Neural crest cell (in vitro differentiated cells): ENCODE measurements at regions not wholly inside any gene's neighbourhood (a gene's known extent, or its start where the extent isn't known, plus 50 kb on each side); places are given as distances from the start of the nearest gene placed in this dataset.
"Not testable (repeated sequence)": the region's sequence is repeated elsewhere in the genome, so short reads cannot be mapped to it uniquely, and the experiment has no call there.

ENCODE experiments used
- DNase-seq: peaks from one replicate; pipeline ENCODE4 v3.0.0; 2021; ENCODE audit warnings: low read depth, mixed read lengths, low spot score
- H3K27ac Mint-ChIP-seq: one replicate; pipeline ENCODE4 v1.8.0; 2021; ENCODE audit warnings: mild to moderate bottlenecking, mixed read lengths; ENCODE audit not compliant: unreplicated experiment
- H3K27me3 Mint-ChIP-seq: 2 replicates; pipeline ENCODE4 v1.8.0; 2021; ENCODE audit warnings: low read depth, mild to moderate bottlenecking, mixed read lengths
- H3K36me3 Mint-ChIP-seq: 2 replicates; pipeline ENCODE4 v1.8.0; 2021; ENCODE audit warnings: low read depth, mild to moderate bottlenecking, mixed read lengths
- H3K4me1 Mint-ChIP-seq: 2 replicates; pipeline ENCODE4 v1.8.0; 2021; ENCODE audit warnings: mixed read lengths
- H3K4me3 Mint-ChIP-seq: one replicate; pipeline ENCODE4 v1.8.0; 2021; ENCODE audit warnings: mild to moderate bottlenecking, mixed read lengths
- H3K9me3 Mint-ChIP-seq: 2 replicates; pipeline ENCODE4 v1.8.0; 2021; ENCODE audit warnings: mixed read lengths
- CTCF ChIP-seq: fragments of 200-600 bp; sonication (generic); conservative IDR thresholded peaks from 2 replicates; pipeline ENCODE4 v1.5.0; 2021; ENCODE audit warnings: antibody characterized with exemption, mild to moderate bottlenecking

DNA sequence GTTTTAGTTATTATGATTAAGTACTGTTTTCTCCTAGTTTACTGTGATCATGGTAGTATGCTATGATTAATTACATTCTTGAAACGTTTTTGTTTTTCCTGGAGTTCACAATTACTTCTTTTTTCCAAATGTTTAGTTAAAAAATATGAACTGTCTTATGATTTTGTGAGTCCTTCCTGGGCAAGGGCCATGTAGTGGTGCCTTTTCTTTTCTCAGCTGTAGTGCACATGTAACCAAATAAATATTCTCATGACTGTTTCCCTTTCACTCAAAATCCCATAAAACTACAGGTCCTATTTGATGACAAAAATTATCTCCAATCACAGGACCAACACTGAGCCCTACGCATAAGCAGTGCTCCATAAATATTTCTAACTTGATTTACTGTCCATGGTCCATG, 118.9 kb upstream of the EGR2 start:
- H3K9me3 Mint-ChIP-seq = peaks cover 5% of the 10 kb centered on the region
- H3K27me3 Mint-ChIP-seq = no peaks in the 10 kb centered on the region
- H3K4me3 Mint-ChIP-seq = no peak overlapping the region
- no peak overlapping the region for H3K27ac Mint-ChIP-seq
- H3K36me3 Mint-ChIP-seq = peaks cover 5% of the 10 kb centered on the region
- no peak for DNase-seq
- H3K4me1 Mint-ChIP-seq = peaks cover 37% of the 10 kb centered on the region
- TF ChIP-seq CTCF = no peak

- peaks cover 37% of the 10 kb centered on the region for H3K4me1 Mint-ChIP-seq
- peak overlapping the region; percentile 45 for H3K27ac Mint-ChIP-seq
- H3K36me3 Mint-ChIP-seq = peaks cover 5% of the 10 kb centered on the region
- peak overlapping the region; percentile 31 for H3K4me3 Mint-ChIP-seq
- DNase-seq = peak; percentile 32
- no peaks in the 10 kb centered on the region for H3K27me3 Mint-ChIP-seq
- TF ChIP-seq CTCF = no peak
- peaks cover 5% of the 10 kb centered on the region for H3K9me3 Mint-ChIP-seq
Observed at GRCh38 chr10:62934258-62934657, 118.1 kb upstream of the EGR2 start.

GRCh38 chr10:62928763-62929162, 112.6 kb upstream of the EGR2 start:
- not testable (repeated sequence) for DNase-seq, H3K27ac Mint-ChIP-seq, H3K9me3 Mint-ChIP-seq, H3K4me3 Mint-ChIP-seq, H3K27me3 Mint-ChIP-seq
- Mint-ChIP-seq H3K4me1 (peaks cover 21% of the 10 kb centered on the region), H3K36me3 (peaks cover 11% of the 10 kb centered on the region)

GRCh38 chr10:62926407-62926806, 110.2 kb upstream of the EGR2 start:
- Mint-ChIP-seq H3K4me3 (no peak overlapping the region), H3K9me3 (peaks cover 12% of the 10 kb centered on the region), H3K36me3 (peaks cover 11% of the 10 kb centered on the region), H3K27me3 (no peaks in the 10 kb centered on the region), H3K27ac (no peak overlapping the region), H3K4me1 (peaks cover 11% of the 10 kb centered on the region)
- no peak for DNase-seq
- TF ChIP-seq CTCF = no peak

DNA sequence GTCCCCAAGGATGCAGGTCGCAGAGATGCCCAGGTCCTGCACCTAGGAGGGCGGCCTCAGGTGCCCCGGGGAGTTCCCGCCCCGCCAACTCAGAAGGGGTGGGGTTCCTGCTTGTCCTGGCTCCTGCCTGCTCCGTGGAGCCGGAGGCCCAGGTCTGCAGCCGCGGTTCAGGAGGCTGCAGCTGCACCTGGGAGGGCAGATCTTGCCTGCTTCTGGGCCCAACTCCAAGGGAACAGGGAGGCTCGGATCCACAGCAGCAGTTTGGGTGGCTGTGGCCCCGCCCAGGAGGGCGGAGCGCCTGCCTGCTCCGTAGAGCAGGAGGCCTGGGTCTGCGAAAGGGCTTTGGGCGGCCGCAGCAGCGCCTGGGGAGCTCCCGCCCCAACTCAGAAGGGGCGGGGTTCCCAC, 108.2 kb upstream of the EGR2 start:
- Mint-ChIP-seq H3K27me3 (no peaks in the 10 kb centered on the region), H3K27ac (no peak overlapping the region), H3K36me3 (peaks cover 11% of the 10 kb centered on the region), H3K4me3 (no peak overlapping the region), H3K9me3 (peaks cover 12% of the 10 kb centered on the region), H3K4me1 (peaks cover 7% of the 10 kb centered on the region)
- no peak for DNase-seq
- TF ChIP-seq CTCF = no peak

- H3K27me3 Mint-ChIP-seq = no peaks in the 10 kb centered on the region
Observed at GRCh38 chr10:62919776-62920175, 103.6 kb upstream of the EGR2 start.

More at GRCh38 chr10:62919776-62920175, 103.6 kb upstream of the EGR2 start:
- Mint-ChIP-seq H3K27ac (no peak overlapping the region), H3K36me3 (no peaks in the 10 kb centered on the region), H3K9me3 (peaks cover 9% of the 10 kb centered on the region), H3K4me3 (no peak overlapping the region), H3K4me1 (no peaks in the 10 kb centered on the region)
- no peak for TF ChIP-seq CTCF
- DNase-seq = no peak
